ENCODE measurements at regions not wholly inside any gene's neighbourhood (a gene's known extent, or its start where the extent isn't known, plus 50 kb on each side); places are given as distances from the start of the nearest gene placed in this dataset.

GRCh38 chr5:159851053-159851452 lies 65.2 kb upstream of the ADRA1B start:
- Histone ChIP-seq H3K4me1 (no peaks in the 10 kb centered on the region), H3K4me3 (no peak overlapping the region), H3K27ac (no peak overlapping the region), H3K27me3 (no peaks in the 10 kb centered on the region), H3K36me3 (no peaks in the 10 kb centered on the region), H3K9me3 (no peaks in the 10 kb centered on the region)
- DNase-seq: no peak
- ATAC-seq: no peak
- intact Hi-C loops (cut with DNase I): no loop called here
- TF ChIP-seq, protein P1, sequence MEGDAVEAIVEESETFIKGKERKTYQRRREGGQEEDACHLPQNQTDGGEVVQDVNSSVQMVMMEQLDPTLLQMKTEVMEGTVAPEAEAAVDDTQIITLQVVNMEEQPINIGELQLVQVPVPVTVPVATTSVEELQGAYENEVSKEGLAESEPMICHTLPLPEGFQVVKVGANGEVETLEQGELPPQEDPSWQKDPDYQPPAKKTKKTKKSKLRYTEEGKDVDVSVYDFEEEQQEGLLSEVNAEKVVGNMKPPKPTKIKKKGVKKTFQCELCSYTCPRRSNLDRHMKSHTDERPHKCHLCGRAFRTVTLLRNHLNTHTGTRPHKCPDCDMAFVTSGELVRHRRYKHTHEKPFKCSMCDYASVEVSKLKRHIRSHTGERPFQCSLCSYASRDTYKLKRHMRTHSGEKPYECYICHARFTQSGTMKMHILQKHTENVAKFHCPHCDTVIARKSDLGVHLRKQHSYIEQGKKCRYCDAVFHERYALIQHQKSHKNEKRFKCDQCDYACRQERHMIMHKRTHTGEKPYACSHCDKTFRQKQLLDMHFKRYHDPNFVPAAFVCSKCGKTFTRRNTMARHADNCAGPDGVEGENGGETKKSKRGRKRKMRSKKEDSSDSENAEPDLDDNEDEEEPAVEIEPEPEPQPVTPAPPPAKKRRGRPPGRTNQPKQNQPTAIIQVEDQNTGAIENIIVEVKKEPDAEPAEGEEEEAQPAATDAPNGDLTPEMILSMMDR (IDR thresholded peaks at IDR 0.05): no peak

DNA sequence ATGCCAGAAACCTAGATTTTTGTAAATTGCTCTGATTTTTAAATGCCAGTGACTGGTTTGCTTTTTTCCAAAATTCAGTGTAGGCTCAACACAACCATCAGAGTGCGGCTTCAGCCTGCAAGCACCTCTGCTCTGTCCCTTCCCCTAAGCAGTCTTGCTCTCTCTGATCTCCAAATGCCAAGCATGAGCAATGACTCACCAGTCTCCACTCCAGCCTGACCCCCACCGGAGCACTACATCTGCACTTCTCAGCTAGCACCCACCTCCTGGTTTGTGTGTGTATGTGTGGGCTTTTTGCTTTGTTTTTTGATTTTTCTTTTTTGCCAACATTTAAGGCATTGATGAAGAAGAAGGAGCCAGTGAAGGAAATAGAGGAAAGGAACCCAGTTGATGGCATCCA lies 61.4 kb upstream of the ADRA1B start:
- intact Hi-C loops (cut with DNase I): no loop called here
- Histone ChIP-seq H3K4me1 (no peaks in the 10 kb centered on the region), H3K27ac (no peak overlapping the region), H3K27me3 (peaks cover 0 to 8% of the 10 kb centered on the region in 2 donors), H3K9me3 (no peaks in the 10 kb centered on the region), H3K4me3 (no peak overlapping the region), H3K36me3 (no peaks in the 10 kb centered on the region)
- TF ChIP-seq, protein P1 (IDR thresholded peaks at IDR 0.05): no peak
- ATAC-seq (no peak), DNase-seq (no peak)

- Histone ChIP-seq H3K27ac (no peak overlapping the region), H3K4me3 (no peak overlapping the region), H3K36me3 (no peaks in the 10 kb centered on the region), H3K9me3 (no peaks in the 10 kb centered on the region), H3K27me3 (peaks cover 0 to 8% of the 10 kb centered on the region in 2 donors), H3K4me1 (no peaks in the 10 kb centered on the region)
- DNase-seq: no peak
- intact Hi-C loops (cut with DNase I): no loop called here
- no peak for ATAC-seq
- TF ChIP-seq, protein P1 (IDR thresholded peaks at IDR 0.05): no peak
Observed at GRCh38 chr5:159855476-159856191, 60.6 kb upstream of the ADRA1B start.

- no peaks in the 10 kb centered on the region for H3K9me3 ChIP-seq
- intact Hi-C loops (cut with DNase I): no loop called here
- H3K4me1 ChIP-seq: no peaks in the 10 kb centered on the region
- no peaks in the 10 kb centered on the region for H3K36me3 ChIP-seq
- TF ChIP-seq, protein P1 (IDR thresholded peaks at IDR 0.05): no peak
- H3K27me3 ChIP-seq: peaks cover 0 to 14% of the 10 kb centered on the region in 2 donors
- ATAC-seq (no peak), DNase-seq (no peak)
- no peak overlapping the region for H3K27ac ChIP-seq
- H3K4me3 ChIP-seq: no peak overlapping the region
Observed at GRCh38 chr5:159858871-159859270, 57.4 kb upstream of the ADRA1B start.

DNA sequence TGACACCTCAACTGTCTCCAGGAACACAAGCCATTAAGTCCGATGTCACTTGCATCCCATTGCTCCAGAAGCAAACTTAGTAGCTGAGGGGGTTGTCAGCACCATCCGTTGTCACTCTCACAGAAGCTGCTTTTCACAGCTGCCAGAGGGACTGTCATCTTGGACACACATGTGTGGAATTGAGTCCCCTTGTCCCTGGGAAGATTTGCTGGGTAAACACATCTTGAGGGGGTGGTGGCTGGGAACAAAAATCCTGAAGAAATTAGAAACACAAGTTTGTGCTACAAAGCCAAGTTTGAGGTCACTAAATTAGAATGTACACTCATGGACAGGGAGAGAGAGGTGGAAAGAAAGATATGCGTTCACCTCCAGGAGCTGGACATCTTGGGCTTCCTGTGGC lies 55.2 kb upstream of the ADRA1B start:
- intact Hi-C loops (cut with DNase I): no loop called here
- TF ChIP-seq, protein P1 (IDR thresholded peaks at IDR 0.05): no peak
- DNase-seq: no peak
- ATAC-seq: no peak
- Histone ChIP-seq H3K27me3 (peaks cover 0 to 24% of the 10 kb centered on the region in 2 donors), H3K36me3 (no peaks in the 10 kb centered on the region), H3K27ac (no peak overlapping the region), H3K9me3 (no peaks in the 10 kb centered on the region), H3K4me3 (no peak overlapping the region), H3K4me1 (no peaks in the 10 kb centered on the region)
